GM19397 (cell line): ENCODE measurements at regions not wholly inside any gene's neighbourhood (a gene's known extent, or its start where the extent isn't known, plus 50 kb on each side); places are given as distances from the start of the nearest gene placed in this dataset.

Experiments
- ATAC-seq: cut with Tn5 transposase; IDR thresholded peaks from one replicate; pipeline ENCODE4 v1.9.1; 2021; ENCODE audit warnings: mild to moderate bottlenecking, moderate library complexity; ENCODE audit not compliant: unreplicated experiment

DNA sequence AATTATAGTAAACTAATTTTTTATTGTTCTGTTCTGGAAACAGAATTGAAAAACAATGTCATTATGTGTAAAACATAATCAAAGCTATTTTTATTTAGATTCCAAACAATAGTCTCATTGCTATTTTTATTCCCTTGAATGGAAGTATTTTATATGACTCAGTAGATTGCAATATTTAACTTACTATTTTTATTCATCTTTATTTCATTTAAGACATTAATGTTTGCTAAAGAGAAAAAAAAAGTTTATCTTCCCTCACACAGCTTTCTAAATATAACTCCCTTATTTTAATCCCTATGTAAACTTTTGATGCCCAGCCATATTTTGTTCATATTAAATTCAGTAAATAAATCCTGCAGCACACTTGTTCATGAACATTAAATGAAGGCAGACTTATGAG lies 622.4 kb downstream of the SLC6A15 start:
- no peak for ATAC-seq

- ATAC-seq, result no peak
Observed at GRCh38 chr12:84277986-84278385, 634.6 kb downstream of the SLC6A15 start.

DNA sequence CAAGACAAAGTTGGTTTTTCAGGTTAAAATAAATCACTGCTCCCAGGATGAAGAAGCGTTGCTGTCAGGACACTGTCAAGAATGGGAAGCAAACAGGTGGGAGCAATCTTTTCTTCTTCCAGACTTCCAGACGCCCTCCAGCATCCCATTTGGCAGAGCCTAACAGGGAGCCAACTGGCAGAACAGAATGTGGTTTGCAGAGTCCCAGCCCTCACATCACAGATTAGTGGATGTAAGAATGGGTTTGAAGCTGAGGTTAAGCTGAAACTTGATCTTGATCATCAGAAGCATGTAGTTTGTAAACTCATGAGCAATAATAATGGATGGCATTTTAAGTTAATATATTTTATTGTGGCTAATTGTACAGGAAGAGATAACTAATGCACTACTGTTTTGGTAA lies 636.4 kb downstream of the SLC6A15 start:
- no peak for ATAC-seq

DNA sequence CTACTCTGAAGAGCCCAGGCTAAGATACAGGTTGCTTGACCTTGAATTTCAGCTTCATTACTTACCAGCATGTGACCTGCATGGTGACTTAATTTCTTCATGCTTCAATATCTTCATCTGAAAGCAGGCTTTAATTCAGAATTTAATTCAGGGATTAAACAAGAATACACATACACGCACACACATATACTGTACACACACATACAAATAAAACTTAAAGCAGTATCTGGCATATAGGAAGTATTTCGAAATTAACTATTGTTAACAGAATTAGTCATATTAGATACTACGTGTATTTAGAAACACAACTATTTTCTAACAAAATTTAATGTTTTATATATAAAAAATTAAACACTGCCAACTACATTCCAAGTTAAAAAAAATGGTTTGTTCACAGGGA lies 640.3 kb downstream of the SLC6A15 start:
- ATAC-seq, result no peak

- ATAC-seq, result no peak
Observed at GRCh38 chr12:84270470-84271140, 642.0 kb downstream of the SLC6A15 start.

DNA sequence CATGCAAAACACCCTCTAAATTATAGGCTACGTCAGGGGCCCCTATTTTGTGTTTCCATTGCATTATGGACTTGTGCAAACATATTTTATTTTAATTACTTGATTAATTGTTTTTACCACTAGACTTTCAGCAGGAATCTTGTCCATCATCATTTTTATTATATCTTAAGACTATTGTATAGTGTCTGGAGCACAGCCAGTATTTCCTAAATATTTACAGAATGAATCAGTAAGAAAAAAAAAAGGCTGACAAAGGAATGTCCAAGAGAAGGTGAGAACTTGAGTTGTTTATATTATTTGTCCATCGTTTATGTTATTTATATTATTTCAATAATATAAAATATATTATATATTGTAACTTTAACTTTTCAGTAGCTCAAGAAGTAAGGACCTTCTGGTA lies 664.7 kb downstream of the SLC6A15 start:
- ATAC-seq, result no peak

DNA sequence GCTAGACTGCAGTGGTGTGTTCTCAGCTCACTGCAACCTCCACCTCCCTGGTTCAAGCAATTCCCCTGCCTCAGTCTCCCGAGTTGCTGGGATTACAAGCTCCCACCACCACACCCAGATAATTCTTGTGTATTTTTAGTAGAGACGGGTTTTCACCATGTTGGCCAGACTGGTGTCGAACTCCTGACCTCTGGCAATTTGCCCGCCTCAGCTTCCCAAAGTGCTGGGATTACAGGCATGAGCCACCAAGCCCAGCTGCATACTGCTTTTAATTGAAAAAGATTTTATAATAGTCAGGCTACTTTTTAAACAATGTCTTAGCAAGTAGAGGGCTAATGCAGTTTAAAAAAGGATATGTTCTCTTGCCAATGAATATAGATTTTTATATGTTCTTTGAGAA lies 668.9 kb downstream of the SLC6A15 start:
- no peak for ATAC-seq

- ATAC-seq, result no peak
Observed at GRCh38 chr12:84222841-84223240, 689.8 kb downstream of the SLC6A15 start.

DNA sequence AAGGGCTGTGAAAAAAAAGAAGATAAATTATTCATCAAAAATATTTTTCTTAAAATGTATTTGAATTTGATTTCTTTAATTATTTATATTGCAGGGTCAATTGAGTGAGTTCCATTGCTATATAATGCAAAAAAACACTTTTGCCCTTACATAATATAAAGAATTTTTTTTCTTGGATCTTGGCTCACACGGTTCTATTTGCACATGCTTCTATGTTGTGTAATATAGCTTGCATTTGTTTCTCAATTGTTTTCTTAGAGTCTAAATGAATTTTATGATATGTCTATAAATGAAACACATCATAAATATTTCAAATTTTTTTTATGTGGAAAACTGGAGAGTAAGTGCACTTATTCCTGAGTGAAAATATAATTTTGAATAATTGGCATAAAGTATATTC lies 694.2 kb downstream of the SLC6A15 start:
- no peak for ATAC-seq

GRCh38 chr12:84201976-84202375 lies 710.6 kb downstream of the SLC6A15 start:
- no peak for ATAC-seq

- no peak for ATAC-seq
Observed at GRCh38 chr12:84198294-84198946, 714.2 kb downstream of the SLC6A15 start.

DNA sequence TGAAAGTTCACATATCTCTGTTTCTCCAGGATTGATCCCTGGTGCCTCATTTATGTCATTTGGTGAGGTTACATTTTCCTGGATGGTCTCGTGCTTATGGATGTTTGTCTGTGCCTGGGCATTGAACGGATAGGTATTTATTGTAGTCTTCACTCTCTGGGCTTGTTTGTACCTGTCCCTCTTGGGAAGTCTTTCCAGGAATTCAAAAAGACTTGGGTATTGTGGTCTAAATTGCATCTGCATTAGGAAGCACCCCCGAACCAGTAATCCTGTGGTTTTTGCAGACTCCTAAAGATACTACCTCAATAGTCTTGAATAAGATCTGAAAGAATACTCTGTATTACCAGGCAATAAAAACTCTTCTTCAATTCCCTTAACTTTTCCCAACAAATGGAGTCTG lies 720.8 kb downstream of the SLC6A15 start:
- ATAC-seq, result no peak

DNA sequence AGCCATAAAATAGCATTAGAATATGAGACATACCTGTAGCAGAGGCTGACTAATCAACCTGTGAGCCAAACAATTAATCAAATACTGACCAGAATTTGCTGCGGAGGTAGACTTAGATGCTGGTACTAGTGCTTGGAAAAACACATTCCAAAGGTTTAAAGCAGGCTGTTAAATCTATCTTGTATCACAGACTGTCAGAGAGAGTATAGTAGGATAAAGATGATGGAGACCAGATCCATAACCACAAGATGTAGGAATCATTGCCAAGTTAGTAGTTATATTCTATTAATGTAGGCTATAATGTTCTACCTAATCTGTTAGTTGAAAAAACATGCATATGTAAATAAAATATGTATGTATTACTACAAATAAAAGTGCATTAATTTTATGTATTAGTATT lies 726.2 kb downstream of the SLC6A15 start:
- no peak for ATAC-seq

DNA sequence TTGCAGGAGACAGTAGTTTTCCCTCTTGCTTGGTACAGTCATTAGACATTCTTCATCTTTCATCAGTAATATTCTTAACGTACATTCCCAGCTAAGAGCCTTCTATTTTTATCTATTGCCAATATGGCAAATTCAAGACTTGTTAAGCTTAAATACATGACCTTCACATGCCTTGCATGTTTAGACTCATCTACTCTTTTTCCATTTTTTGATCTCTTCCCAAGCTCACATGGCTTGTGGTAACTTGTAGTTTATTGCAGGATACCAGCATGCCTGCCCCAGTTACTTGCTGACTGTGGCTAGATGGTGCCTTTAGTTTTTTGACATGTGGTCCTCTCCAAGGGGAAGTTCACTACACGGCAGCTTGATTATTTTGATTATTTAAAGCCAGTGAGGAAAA lies 729.0 kb downstream of the SLC6A15 start:
- no peak for ATAC-seq

- no peak for ATAC-seq
Observed at GRCh38 chr12:84174115-84174514, 738.5 kb downstream of the SLC6A15 start.

DNA sequence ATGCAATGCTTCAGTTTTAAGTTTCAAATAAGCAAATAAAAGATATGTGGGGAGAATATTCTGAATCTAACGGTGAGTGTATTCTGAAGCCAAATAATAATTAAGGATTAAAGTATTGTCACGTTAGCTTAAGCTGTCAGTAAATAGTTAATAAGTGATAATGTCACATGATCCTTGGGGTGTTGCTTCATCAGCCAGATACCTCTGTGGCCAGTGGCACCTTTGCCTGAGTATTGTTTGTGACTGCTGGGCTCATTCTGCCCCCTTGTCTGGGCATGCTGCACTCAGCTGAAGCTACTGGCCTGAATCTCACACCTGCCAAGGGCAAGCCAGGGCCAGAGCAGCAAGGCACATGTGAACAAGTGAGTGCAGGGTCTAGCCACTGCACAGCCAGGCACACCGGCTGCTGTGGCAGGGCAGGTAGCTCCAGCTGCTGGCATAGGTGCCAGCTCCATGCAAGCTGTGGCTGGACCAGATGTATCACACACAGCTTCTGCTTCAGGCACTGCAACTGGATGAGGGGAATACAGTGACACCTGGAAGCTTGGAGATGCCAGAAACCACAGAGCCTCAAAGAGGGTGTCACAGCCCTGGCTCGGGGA lies 739.7 kb downstream of the SLC6A15 start:
- no peak for ATAC-seq

DNA sequence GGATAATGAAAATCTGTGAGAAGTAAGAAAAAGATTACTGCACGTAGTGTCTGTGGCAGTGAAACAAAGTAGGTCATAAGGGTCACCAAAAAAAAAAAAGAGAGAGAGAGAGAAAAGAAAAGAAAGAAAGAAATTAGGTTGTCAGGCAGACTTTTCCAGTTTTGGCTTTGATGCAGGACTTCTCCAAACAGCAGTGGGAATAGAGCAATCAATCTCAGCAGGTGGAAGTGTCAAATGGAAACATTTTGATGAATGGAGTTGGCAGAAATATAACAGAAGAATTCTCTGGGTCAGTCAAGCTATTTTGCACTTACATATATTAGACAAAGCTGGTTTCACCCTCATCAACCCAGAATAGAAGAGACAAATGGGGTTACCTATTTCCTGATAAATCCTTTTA lies 745.8 kb downstream of the SLC6A15 start:
- ATAC-seq, result no peak

GRCh38 chr12:84165998-84166571 lies 746.5 kb downstream of the SLC6A15 start:
- no peak for ATAC-seq

- ATAC-seq, result no peak
Observed at GRCh38 chr12:84161296-84161695, 751.3 kb downstream of the SLC6A15 start.

DNA sequence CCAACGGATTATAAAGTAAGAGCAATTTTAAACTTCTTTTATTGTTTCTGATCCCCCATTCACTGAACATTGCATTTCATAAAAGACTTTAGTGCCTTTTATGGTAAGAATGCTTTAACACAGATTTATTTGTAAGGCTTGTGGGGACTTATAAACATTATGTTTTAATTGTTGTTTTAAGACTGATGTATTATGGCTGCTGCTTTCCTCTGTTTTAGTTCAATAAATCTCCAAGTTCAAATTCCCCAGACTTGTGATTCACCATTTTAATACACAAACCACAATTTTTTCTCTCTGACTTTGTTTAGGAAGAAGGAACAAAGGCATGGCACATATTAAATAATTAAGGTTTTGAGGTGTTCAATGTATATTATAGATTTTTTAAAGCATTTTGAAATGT lies 753.3 kb downstream of the SLC6A15 start:
- ATAC-seq, result no peak

DNA sequence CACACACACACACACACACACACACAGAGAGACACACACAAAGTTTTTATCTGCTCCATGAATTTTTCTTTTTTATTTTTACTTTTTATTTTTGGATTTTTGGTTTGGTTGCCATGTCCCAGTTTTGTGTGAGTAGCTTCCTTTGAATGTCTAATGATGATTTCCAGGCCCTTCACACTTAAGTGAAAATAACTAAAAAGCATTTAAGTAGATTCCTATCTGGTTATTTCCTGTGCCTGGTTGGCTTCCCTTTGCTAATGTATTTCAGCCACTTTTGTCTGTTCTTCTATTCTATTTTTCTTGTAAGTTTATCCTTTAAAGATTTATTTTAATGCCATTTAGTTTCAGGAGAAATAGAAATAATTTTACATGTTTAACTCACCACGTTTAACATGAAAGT lies 755.4 kb downstream of the SLC6A15 start:
- ATAC-seq, result no peak
